Cardiac muscle cell (in vitro differentiated cells and primary cell): ENCODE measurements at regions not wholly inside any gene's neighbourhood (a gene's known extent, or its start where the extent isn't known, plus 50 kb on each side); places are given as distances from the start of the nearest gene placed in this dataset.

Experiments
- DNase-seq, 2 donors: peaks; one replicate each; pipeline versions ENCODE4 v3.0.0 to v3.0.0-alpha.2; 2010 to 2017; ENCODE audit warnings: low read depth in 1 of 2, low spot score in 1 of 2
- H3K27ac ChIP-seq: fragments of 200-600 bp; sonication (generic); 2 replicates; pipeline ENCODE4 v1.5.1; 2016
- H3K27me3 ChIP-seq: fragments of 200-600 bp; sonication (generic); 2 replicates; pipeline ENCODE4 v1.6.0; 2016; ENCODE audit warnings: control low read depth
- H3K36me3 ChIP-seq: fragments of 200-600 bp; sonication (generic); 2 replicates; pipeline ENCODE4 v1.5.1; 2016; ENCODE audit warnings: control low read depth
- H3K4me1 ChIP-seq: fragments of 200-600 bp; sonication (generic); 2 replicates; pipeline ENCODE4 v1.8.1; 2017; ENCODE audit warnings: low read depth, mild to moderate bottlenecking, mixed run types
- H3K4me3 ChIP-seq: fragments of 200-600 bp; sonication (generic); 2 replicates; pipeline ENCODE4 v1.5.1; 2016; ENCODE audit warnings: mild to moderate bottlenecking
- H3K9me3 ChIP-seq: fragments of 200-600 bp; sonication (generic); 2 replicates; pipeline ENCODE4 v1.5.1; 2017; ENCODE audit warnings: low read depth, mild to moderate bottlenecking, control low read depth
- TF ChIP-seq, protein P1 (sequence below): IDR thresholded peaks from 2 replicates; pipeline ENCODE4 v1.5.1; 2012; ENCODE audit warnings: low read depth, mild to moderate bottlenecking, low read length

DNA sequence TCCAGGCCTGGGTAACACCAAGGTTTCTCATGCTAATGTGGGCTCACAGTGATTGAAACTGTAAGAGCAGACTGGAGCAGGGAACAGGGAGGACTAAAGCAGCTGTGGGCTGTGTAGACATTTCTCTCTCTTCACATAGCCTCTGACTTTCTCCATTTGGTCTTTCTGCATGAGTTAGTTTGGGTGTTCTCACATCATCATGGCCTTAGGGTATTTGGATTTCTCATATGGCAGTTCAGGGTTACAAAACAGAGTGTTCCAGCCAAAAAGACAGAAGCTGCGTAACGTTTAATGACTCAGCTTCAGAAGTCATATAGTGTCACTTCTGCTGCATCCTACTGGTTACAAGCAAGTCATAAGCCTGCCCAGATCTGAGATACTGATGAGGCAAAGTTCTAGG lies 52.0 kb upstream of the OSBPL8 start:
- no peak overlapping the region for H3K4me3 ChIP-seq
- no peaks in the 10 kb centered on the region for H3K9me3 ChIP-seq
- H3K36me3 ChIP-seq = no peaks in the 10 kb centered on the region
- peak in 1 of 2 donors; percentile 77 for DNase-seq
- no peaks in the 10 kb centered on the region for H3K4me1 ChIP-seq
- H3K27me3 ChIP-seq = no peaks in the 10 kb centered on the region
- TF ChIP-seq, protein P1, sequence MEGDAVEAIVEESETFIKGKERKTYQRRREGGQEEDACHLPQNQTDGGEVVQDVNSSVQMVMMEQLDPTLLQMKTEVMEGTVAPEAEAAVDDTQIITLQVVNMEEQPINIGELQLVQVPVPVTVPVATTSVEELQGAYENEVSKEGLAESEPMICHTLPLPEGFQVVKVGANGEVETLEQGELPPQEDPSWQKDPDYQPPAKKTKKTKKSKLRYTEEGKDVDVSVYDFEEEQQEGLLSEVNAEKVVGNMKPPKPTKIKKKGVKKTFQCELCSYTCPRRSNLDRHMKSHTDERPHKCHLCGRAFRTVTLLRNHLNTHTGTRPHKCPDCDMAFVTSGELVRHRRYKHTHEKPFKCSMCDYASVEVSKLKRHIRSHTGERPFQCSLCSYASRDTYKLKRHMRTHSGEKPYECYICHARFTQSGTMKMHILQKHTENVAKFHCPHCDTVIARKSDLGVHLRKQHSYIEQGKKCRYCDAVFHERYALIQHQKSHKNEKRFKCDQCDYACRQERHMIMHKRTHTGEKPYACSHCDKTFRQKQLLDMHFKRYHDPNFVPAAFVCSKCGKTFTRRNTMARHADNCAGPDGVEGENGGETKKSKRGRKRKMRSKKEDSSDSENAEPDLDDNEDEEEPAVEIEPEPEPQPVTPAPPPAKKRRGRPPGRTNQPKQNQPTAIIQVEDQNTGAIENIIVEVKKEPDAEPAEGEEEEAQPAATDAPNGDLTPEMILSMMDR = no peak
- H3K27ac ChIP-seq = no peak overlapping the region

DNA sequence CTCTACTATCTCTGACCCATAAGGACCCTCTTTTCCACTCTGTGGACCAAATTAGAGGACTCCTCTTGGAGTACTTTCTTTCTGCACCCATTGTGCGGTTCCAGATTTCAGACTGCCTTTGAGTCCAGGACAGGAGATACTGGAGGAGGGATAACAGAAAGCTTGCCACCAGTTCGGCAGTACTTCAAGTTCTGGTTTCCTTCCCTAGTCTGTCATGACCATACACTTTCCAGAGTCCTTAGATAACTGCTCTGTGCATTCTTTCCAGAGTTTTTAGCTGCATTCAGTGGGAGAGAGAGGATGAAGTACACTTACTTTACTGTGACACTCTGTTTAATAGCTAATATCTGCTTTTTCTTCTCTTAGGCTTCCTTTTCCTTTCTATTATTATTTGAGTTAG lies 54.8 kb upstream of the OSBPL8 start:
- no peaks in the 10 kb centered on the region for H3K4me1 ChIP-seq
- TF ChIP-seq, protein P1 = no peak
- DNase-seq = peak; percentile 11 to 46
- no peak overlapping the region for H3K27ac ChIP-seq
- no peaks in the 10 kb centered on the region for H3K9me3 ChIP-seq
- H3K36me3 ChIP-seq = no peaks in the 10 kb centered on the region
- no peaks in the 10 kb centered on the region for H3K27me3 ChIP-seq
- no peak overlapping the region for H3K4me3 ChIP-seq

DNA sequence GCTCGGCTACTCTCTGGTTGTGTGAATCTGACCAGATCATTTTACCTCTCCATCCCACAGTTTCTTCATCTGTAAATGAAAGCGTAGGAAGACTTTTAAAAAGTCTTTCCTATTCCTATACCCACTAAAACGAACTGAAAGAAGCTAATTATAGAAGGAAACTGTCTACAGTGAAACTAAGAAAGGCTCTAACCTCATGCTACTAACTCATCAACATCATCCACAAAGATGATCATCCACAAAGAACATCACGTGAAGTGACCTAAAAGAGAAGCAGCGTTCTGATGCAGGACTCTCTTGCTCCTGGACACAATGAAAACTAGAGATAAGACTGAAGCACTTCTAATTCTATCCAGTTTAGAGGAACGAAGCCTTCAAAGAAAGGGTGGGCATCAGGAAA lies 58.5 kb upstream of the OSBPL8 start:
- Histone ChIP-seq H3K36me3 (no peaks in the 10 kb centered on the region), H3K4me1 (no peaks in the 10 kb centered on the region), H3K9me3 (no peaks in the 10 kb centered on the region), H3K27me3 (no peaks in the 10 kb centered on the region), H3K27ac (no peak overlapping the region), H3K4me3 (no peak overlapping the region)
- no peak for DNase-seq
- TF ChIP-seq, protein P1 = no peak

DNA sequence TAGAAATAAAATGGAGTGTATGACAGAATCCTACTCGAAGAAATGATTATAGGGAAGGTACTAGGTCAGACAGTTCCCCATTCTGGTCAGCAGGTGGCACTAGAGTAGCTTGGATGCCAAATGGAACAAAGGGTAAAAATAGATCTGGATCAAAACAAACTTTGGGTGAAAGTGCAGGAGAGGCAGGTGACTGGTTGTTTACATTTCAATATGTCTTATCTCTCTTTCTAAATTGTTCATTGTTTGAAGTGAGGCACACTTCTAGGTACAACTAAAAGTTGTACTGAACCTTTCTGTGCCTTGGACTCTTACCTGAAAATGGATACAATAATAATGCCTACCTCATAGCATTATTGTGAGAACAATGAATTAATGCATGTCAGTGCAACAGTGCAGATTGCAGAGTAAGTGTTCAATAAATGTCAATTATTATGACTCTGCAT lies 62.0 kb upstream of the OSBPL8 start:
- Histone ChIP-seq H3K9me3 (no peaks in the 10 kb centered on the region), H3K4me3 (no peak overlapping the region), H3K36me3 (no peaks in the 10 kb centered on the region), H3K4me1 (no peaks in the 10 kb centered on the region), H3K27me3 (no peaks in the 10 kb centered on the region), H3K27ac (no peak overlapping the region)
- TF ChIP-seq, protein P1 = peak; percentile 83
- peak; percentile 70 to 75 for DNase-seq

DNA sequence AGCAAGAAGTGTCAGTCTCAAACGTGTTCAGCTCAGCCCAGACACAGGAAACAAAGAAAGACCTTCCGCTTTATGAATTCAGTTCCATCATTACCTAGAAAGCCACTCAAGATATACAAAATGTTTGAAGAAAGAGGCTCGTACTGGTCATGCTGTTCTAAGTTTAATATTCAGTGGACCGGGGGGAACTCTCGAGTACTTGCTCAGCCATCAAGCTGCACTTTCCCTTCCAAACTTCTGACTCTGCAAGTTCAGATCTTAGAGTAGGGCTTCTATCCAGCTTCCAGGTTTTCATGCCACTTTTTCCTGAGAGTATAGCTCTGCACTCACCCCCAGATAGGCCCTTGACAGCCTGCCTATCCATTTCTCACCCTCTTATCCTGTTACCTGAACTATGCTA lies 62.8 kb upstream of the OSBPL8 start:
- Histone ChIP-seq H3K9me3 (no peaks in the 10 kb centered on the region), H3K4me3 (no peak overlapping the region), H3K27me3 (no peaks in the 10 kb centered on the region), H3K36me3 (no peaks in the 10 kb centered on the region), H3K27ac (no peak overlapping the region), H3K4me1 (no peaks in the 10 kb centered on the region)
- TF ChIP-seq, protein P1 = no peak
- DNase-seq = peak in 1 of 2 donors; percentile 2

DNA sequence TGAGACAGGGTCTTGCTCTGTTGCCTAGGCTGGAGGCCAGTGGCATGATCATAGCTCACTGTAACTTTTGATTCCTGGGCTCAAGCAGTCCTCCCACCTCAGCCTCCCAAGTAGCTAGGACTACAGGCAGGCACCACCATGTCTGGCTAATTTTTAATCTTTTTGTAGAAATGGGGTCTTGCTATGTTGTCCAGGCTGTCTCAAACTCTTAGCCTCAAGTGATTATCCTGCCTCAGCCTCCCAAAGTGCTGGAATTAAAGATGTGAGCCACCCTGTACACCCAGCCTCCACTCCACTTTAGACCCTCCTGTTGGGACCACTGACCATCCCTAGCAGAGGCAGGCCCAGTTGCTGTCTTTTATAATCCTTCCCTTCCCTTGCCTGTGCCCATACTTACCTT lies 63.3 kb upstream of the OSBPL8 start:
- Histone ChIP-seq H3K27ac (no peak overlapping the region), H3K9me3 (no peaks in the 10 kb centered on the region), H3K4me1 (no peaks in the 10 kb centered on the region), H3K36me3 (no peaks in the 10 kb centered on the region), H3K27me3 (no peaks in the 10 kb centered on the region), H3K4me3 (no peak overlapping the region)
- TF ChIP-seq, protein P1 = no peak
- no peak for DNase-seq
